H1 (cell line): ENCODE measurements at regions not wholly inside any gene's neighbourhood (a gene's known extent, or its start where the extent isn't known, plus 50 kb on each side); places are given as distances from the start of the nearest gene placed in this dataset.

ENCODE experiments used
- CTCF ChIA-PET: fragments of 300-600 bp; sonication (Branson Sonifier 250); formaldehyde crosslinking; loops from one replicate; lab custom pipeline; 2021; ENCODE audit not compliant: partially characterized antibody; lab: Charles Lee
- POLR2A ChIA-PET: fragments of 300-600 bp; sonication (Branson Sonifier 250); formaldehyde crosslinking; loops from one replicate; lab custom pipeline; 2021; ENCODE audit warnings: inconsistent platforms; ENCODE audit not compliant: partially characterized antibody; lab: Charles Lee
- DNase-seq, 2 experiments: peaks; one replicate each; pipeline versions ENCODE4 v3.0.0 to v3.0.0-alpha.2; 2010 to 2022; ENCODE audit warnings: low spot score in 2 of 2, low read depth in 1 of 2, mixed read lengths in 1 of 2
- FAIRE-seq: peaks from 2 replicates; lab custom pipeline; 2011; peaks lifted over from hg19 to GRCh38; lab: Jason Lieb, UNC
- H2AFZ ChIP-seq: 2 replicates; pipeline ENCODE4 v1.8.1; 2012; ENCODE audit warnings: low read length, inconsistent platforms
- H2AK5ac ChIP-seq: 2 replicates; pipeline ENCODE4 v1.6.1; 2013; ENCODE audit warnings: low read depth, low read length
- H2BK120ac ChIP-seq: replicated peaks from 2 replicates; pipeline ENCODE3; 2013; ENCODE audit warnings: low read depth, low read length, inconsistent platforms
- H2BK12ac ChIP-seq: 2 replicates; pipeline ENCODE4 v1.6.1; 2013; ENCODE audit warnings: low read depth, low read length
- H2BK15ac ChIP-seq: 2 replicates; pipeline ENCODE4 v1.6.1; 2013; ENCODE audit warnings: low read length
- H2BK20ac ChIP-seq: 2 replicates; pipeline ENCODE4 v1.6.1; 2013; ENCODE audit warnings: low read length
- H2BK5ac ChIP-seq: 2 replicates; pipeline ENCODE4 v1.6.1; 2013; ENCODE audit warnings: low read depth, low read length
- H3K14ac ChIP-seq: 2 replicates; pipeline ENCODE4 v1.6.1; 2013; ENCODE audit warnings: inconsistent platforms; ENCODE audit not compliant: insufficient read length
- H3K18ac ChIP-seq: 2 replicates; pipeline ENCODE4 v1.6.1; 2013; ENCODE audit warnings: low read length; ENCODE audit errors: extremely low read depth
- H3K23ac ChIP-seq: 2 replicates; pipeline ENCODE4 v1.6.1; 2013; ENCODE audit warnings: inconsistent platforms; ENCODE audit not compliant: insufficient read length
- H3K23me2 ChIP-seq: 2 replicates; pipeline ENCODE4 v1.6.1; 2013; ENCODE audit warnings: low read depth, low read length
- H3K27ac ChIP-seq: 2 replicates; pipeline ENCODE4 v1.6.1; 2011; ENCODE audit warnings: low read depth, low read length, inconsistent platforms
- H3K27me3 ChIP-seq, 4 experiments: replicated peaks in 1 of 4; 1 replicate in 1 of 4; 2 replicates in 3 of 4; pipeline versions ENCODE4 v1.6.1 to v1.8.1; 2011 to 2013; ENCODE audit warnings: low read length in 3 of 4, mild to moderate bottlenecking in 3 of 4, inconsistent platforms in 2 of 4, mixed read lengths in 2 of 4, moderate library complexity in 1 of 4; ENCODE audit not compliant: control insufficient read depth in 3 of 4, insufficient read depth in 3 of 4; ENCODE audit errors: extremely low read depth in 1 of 4
- H3K36me3 ChIP-seq, 4 experiments: 2 replicates each; pipeline versions ENCODE4 v1.6.1 to v1.8.1; 2011 to 2013; ENCODE audit warnings: mild to moderate bottlenecking in 4 of 4, low read length in 3 of 4, moderate library complexity in 2 of 4, control low read depth in 1 of 4, inconsistent platforms in 1 of 4; ENCODE audit not compliant: insufficient read depth in 4 of 4, control insufficient read depth in 2 of 4
- H3K4ac ChIP-seq: replicated peaks from 2 replicates; pipeline ENCODE3; 2013; ENCODE audit warnings: low read length, low read depth, mixed read lengths, inconsistent platforms; ENCODE audit not compliant: insufficient read length
- H3K4me1 ChIP-seq, 4 experiments: replicated peaks in 1 of 4; 1 replicate in 1 of 4; 2 replicates in 3 of 4; pipeline versions ENCODE4 v1.6.1 to v1.8.1; 2011 to 2013; ENCODE audit warnings: low read length in 3 of 4, inconsistent platforms in 2 of 4, mixed read lengths in 1 of 4; ENCODE audit not compliant: insufficient read depth in 4 of 4, control insufficient read depth in 3 of 4
- H3K4me2 ChIP-seq, 2 experiments: 2 replicates each; pipeline versions ENCODE4 v1.6.1 to v1.8.1; 2011 to 2013; ENCODE audit warnings: low read depth in 2 of 2, low read length in 2 of 2, control low read depth in 1 of 2, inconsistent platforms in 1 of 2, mild to moderate bottlenecking in 1 of 2; ENCODE audit not compliant: insufficient read depth in 1 of 2
- H3K4me3 ChIP-seq, 4 experiments: fragments of 200-600, 300-600 bp in 1 of 4; sonication (generic), shearing (Covaris generic), sonication (Bioruptor Twin) in 1 of 4; 2 replicates each; pipeline versions ENCODE4 v1.5.1 to v1.8.1; 2011 to 2016; ENCODE audit warnings: low read length in 4 of 4, low read depth in 3 of 4, control low read depth in 2 of 4, inconsistent platforms in 2 of 4, mild to moderate bottlenecking in 2 of 4, mixed read lengths in 1 of 4, moderate library complexity in 1 of 4; ENCODE audit not compliant: insufficient read depth in 2 of 4; ENCODE audit errors: extremely low read depth in 1 of 4
- H3K56ac ChIP-seq: replicated peaks from 2 replicates; pipeline ENCODE3; 2013; ENCODE audit warnings: low read depth, mild to moderate bottlenecking, mixed read lengths, low read length, inconsistent platforms; ENCODE audit not compliant: insufficient read length
- H3K79me1 ChIP-seq: 2 replicates; pipeline ENCODE4 v1.6.1; 2013; ENCODE audit warnings: low read depth, low read length, control low read depth
- H3K79me2 ChIP-seq, 2 experiments: 2 replicates each; pipeline versions ENCODE4 v1.6.1 to v1.8.1; 2012 to 2013; ENCODE audit warnings: low read length in 2 of 2, mild to moderate bottlenecking in 2 of 2, inconsistent platforms in 1 of 2; ENCODE audit not compliant: insufficient read depth in 2 of 2, control insufficient read depth in 1 of 2
- H3K9ac ChIP-seq, 4 experiments: replicated peaks in 1 of 4; 1 replicate in 1 of 4; 2 replicates in 3 of 4; pipeline versions ENCODE4 v1.6.1 to v1.8.1; 2011 to 2013; ENCODE audit warnings: low read depth in 3 of 4, low read length in 3 of 4, control low read depth in 2 of 4, mild to moderate bottlenecking in 2 of 4, moderate library complexity in 2 of 4, inconsistent platforms in 1 of 4; ENCODE audit errors: extremely low read depth in 1 of 4
- H3K9me3 ChIP-seq, 2 experiments: 2 replicates each; pipeline versions ENCODE4 v1.6.1 to v1.8.1; 2012 to 2013; ENCODE audit warnings: mild to moderate bottlenecking in 2 of 2, moderate library complexity in 2 of 2, control low read depth in 1 of 2, inconsistent platforms in 1 of 2, low read depth in 1 of 2, low read length in 1 of 2, mixed read lengths in 1 of 2; ENCODE audit not compliant: insufficient read depth in 2 of 2
- H4K20me1 ChIP-seq, 2 experiments: replicated peaks in 1 of 2; 2 replicates each; pipeline versions ENCODE3 to v1.8.1; 2011 to 2013; ENCODE audit warnings: inconsistent platforms in 2 of 2, low read length in 2 of 2, mild to moderate bottlenecking in 1 of 2; ENCODE audit not compliant: insufficient read depth in 2 of 2, control insufficient read depth in 1 of 2
- H4K5ac ChIP-seq: 2 replicates; pipeline ENCODE4 v1.6.1; 2013; ENCODE audit warnings: low read length, low read depth, mixed read lengths, inconsistent platforms; ENCODE audit not compliant: insufficient read length
- H4K8ac ChIP-seq: 2 replicates; pipeline ENCODE4 v1.8.0; 2013; ENCODE audit warnings: mild to moderate bottlenecking, moderate library complexity, low read length, inconsistent platforms; ENCODE audit not compliant: insufficient read depth; ENCODE audit errors: extremely low read depth
- H4K91ac ChIP-seq: replicated peaks from 2 replicates; pipeline ENCODE3; 2013; ENCODE audit warnings: low read length, mixed read lengths, inconsistent platforms; ENCODE audit not compliant: insufficient read length
- CEBPB ChIP-seq: IDR thresholded peaks from 2 replicates; pipeline ENCODE4 v1.6.1; 2012; ENCODE audit warnings: low read depth, low read length
- CHD2 ChIP-seq: IDR thresholded peaks from 2 replicates; pipeline ENCODE4 v1.6.1; 2012; ENCODE audit warnings: low read length, improper control_type of control experiment
- JUND ChIP-seq: IDR thresholded peaks from 2 replicates; pipeline ENCODE4 v1.6.1; 2011; ENCODE audit warnings: mild to moderate bottlenecking, improper control_type of control experiment, low read length
- KDM4A ChIP-seq: IDR thresholded peaks from one replicate; pipeline ENCODE4 v1.7.1; 2012; ENCODE audit warnings: low read depth, mild to moderate bottlenecking, moderate library complexity, low read length, inconsistent platforms; ENCODE audit not compliant: severe bottlenecking
- POLR2A ChIP-seq, 2 experiments: IDR thresholded peaks; 1 replicate in 1 of 2; 2 replicates in 1 of 2; pipeline ENCODE4 v1.6.1; 2011; ENCODE audit warnings: low read depth in 2 of 2, low read length in 2 of 2, mild to moderate bottlenecking in 2 of 2; ENCODE audit errors: control extremely low read depth in 1 of 2
- RFX5 ChIP-seq: IDR thresholded peaks from 2 replicates; pipeline ENCODE4 v1.6.1; 2011; ENCODE audit warnings: low read depth, low read length, improper control_type of control experiment, borderline replicate concordance
- SAP30 ChIP-seq: fragments of 300-600 bp; sonication (generic); IDR thresholded peaks from 2 replicates; pipeline ENCODE4 v1.7.1; 2012; ENCODE audit warnings: low read length, moderate library complexity, mild to moderate bottlenecking, inconsistent platforms; ENCODE audit not compliant: insufficient read depth, insufficient replicate concordance
- SIX5 ChIP-seq: IDR thresholded peaks from 2 replicates; pipeline ENCODE4 v1.6.1; 2011; ENCODE audit warnings: mild to moderate bottlenecking, low read depth, low read length
- TAF7 ChIP-seq: optimal IDR thresholded peaks from 2 replicates; pipeline ENCODE3; 2011; ENCODE audit warnings: low read depth, mild to moderate bottlenecking, inconsistent platforms, low read length, moderate library complexity, borderline replicate concordance
- WGBS, 2 experiments: shearing (Covaris generic) in 1 of 2; methylation state at CpG; one replicate each; pipeline versions ENCODE4 v1.1.6 to v1.1.7; 2013 to 2015; ENCODE audit warnings: low lambda C conversion rate in 2 of 2, mixed read lengths in 2 of 2, inconsistent platforms in 1 of 2, low coverage in 1 of 2, missing lambda C conversion rate in 1 of 2; ENCODE audit not compliant: insufficient replicate concordance in 2 of 2, insufficient coverage in 1 of 2, insufficient read length in 1 of 2; ENCODE audit errors: extremely low coverage in 1 of 2, missing lambda C conversion rate in 1 of 2; 5-methylcytosine and 5-hydroxymethylcytosine counted together
- TF ChIP-seq, protein P1 (sequence below): IDR thresholded peaks from 2 replicates; pipeline ENCODE4 v1.6.1; 2011; ENCODE audit warnings: low read length, improper control_type of control experiment

DNA sequence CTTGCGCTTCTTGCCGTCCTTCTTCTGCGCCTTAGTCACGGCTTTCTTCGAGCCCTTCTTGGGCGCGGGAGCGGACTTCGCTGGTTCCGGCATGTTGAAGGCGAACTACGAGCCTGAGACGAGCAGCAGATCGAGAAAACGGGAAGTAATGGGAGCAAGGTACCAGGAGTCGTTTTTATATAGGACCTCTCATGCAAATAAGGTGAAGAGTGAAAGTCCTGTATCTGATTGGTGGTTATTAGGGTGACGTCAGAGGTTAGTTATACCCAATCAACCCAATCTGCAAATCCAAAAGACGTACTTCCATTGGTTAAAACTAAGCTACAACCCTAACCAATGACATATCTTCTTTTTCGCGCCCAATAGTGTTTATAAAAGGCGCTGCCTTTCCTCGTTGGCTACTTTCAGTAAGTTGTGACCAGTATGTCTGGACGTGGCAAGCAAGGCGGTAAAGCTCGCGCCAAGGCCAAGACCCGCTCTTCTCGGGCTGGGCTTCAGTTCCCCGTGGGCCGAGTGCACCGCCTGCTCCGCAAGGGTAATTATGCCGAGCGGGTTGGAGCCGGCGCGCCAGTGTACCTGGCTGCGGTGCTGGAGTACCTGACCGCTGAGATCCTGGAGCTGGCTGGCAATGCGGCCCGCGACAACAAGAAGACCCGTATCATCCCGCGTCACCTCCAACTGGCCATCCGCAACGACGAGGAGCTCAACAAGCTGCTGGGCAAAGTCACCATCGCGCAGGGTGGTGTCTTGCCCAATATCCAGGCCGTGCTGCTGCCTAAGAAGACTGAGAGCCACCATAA, 100.6 kb upstream of the PRSS16 start:
- Histone ChIP-seq H3K79me1 (no peaks in the 10 kb centered on the region), H3K4me3 (peak overlapping the region; percentile 60 to 86 (median 76)), H2BK20ac (no peak overlapping the region), H3K14ac (no peak overlapping the region), H3K27me3 (no peaks in the 10 kb centered on the region), H3K27ac (peak overlapping the region; percentile 98), H4K20me1 (no peaks in the 10 kb centered on the region), H3K79me2 (peaks cover 0 to 28% of the 10 kb centered on the region in 2 experiments; a peak in 2 of 4 replicates), H3K56ac (peak overlapping the region; percentile 94), H3K23ac (no peak overlapping the region), H2BK5ac (peak overlapping the region; percentile 97), H3K9me3 (no peaks in the 10 kb centered on the region), H3K4ac (peak overlapping the region; percentile 93), H4K8ac (peak overlapping the region; percentile 91; the same call in 1 of the 2 replicates), H2BK12ac (peak overlapping the region; percentile 83; the same call in 1 of the 2 replicates), H2BK120ac (no peak overlapping the region), H2BK15ac (no peak overlapping the region), H3K23me2 (peaks cover 7% of the 10 kb centered on the region), H3K4me1 (peaks cover 0 to 11% (median 1%) of the 10 kb centered on the region in 4 experiments; a peak in 4 of 7 replicates), H4K5ac (peak overlapping the region; percentile 57), H3K9ac (peak overlapping the region; percentile 91 to 99 (median 96)), H3K4me2 (peak overlapping the region; percentile 78 to 88), H3K36me3 (peaks cover 0 to 5% (median 0%) of the 10 kb centered on the region in 4 experiments; a peak in 1 of 8 replicates), H3K18ac (peak overlapping the region; percentile 93), H2AK5ac (peak overlapping the region; percentile 89; the same call in 1 of the 2 replicates), H2AFZ (no peak overlapping the region), H4K91ac (peak overlapping the region; percentile 80)
- 2% methylated on average over 49 of the region's 51 CpGs; no CpG with 5 or more reads in 1 of the 2 experiments for WGBS, 2 experiments
- FAIRE-seq (peak; percentile 88), DNase-seq (peak; percentile 89 to 93)
- ChIA-PET CTCF (interaction anchor here (0.7 to 2.3 kb wide), 8 partner anchors 8 to 663 kb away, joined by 3 to 8 read pairs (median 3); a partner anchor contains a TSS), POLR2A (interaction anchor here (0.5 to 21.6 kb wide), 116 partner anchors 9 to 1127 kb away, joined by 3 to 824 read pairs (median 4); partner anchors contain the start of gene HMGN4)
- TF ChIP-seq CEBPB (peak; percentile 31; the same call in 1 of the 2 replicates), JUND (peak; percentile 84), POLR2A (IDR thresholded peaks at IDR 0.05; ENCODE audit: control extremely low read depth in 1 of 2, low read depth in 2 of 2, low read length in 2 of 2) (peak; percentile 98 to 99), KDM4A (peak; percentile 33), SIX5 (no peak), SAP30 (no peak), CHD2 (peak; percentile 83), RFX5 (no peak), TAF7 (peak; percentile 95)
- TF ChIP-seq, protein P1, sequence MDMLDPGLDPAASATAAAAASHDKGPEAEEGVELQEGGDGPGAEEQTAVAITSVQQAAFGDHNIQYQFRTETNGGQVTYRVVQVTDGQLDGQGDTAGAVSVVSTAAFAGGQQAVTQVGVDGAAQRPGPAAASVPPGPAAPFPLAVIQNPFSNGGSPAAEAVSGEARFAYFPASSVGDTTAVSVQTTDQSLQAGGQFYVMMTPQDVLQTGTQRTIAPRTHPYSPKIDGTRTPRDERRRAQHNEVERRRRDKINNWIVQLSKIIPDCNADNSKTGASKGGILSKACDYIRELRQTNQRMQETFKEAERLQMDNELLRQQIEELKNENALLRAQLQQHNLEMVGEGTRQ = no peak
